ENCODE measurements at regions not wholly inside any gene's neighbourhood (a gene's known extent, or its start where the extent isn't known, plus 50 kb on each side); places are given as distances from the start of the nearest gene placed in this dataset.

- POLR2A ChIA-PET: no interaction called here
- no TSS peak for BruUV-seq (replicated peaks)
- DNase-seq (ENCODE audit: low spot score): no peak
- no peaks in the 10 kb centered on the region for H3K27me3 ChIP-seq (ENCODE audit: control insufficient read depth in 1 of 2, insufficient read depth in 2 of 2, low read length in 2 of 2)
- no peaks in the 10 kb centered on the region for H4K20me1 ChIP-seq (ENCODE audit: insufficient read depth, low read length)
- no peak for FAIRE-seq
- H3K4me1 ChIP-seq (ENCODE audit: insufficient read depth, low read length): no peaks in the 10 kb centered on the region
- ATAC-seq: no peak
- no peak overlapping the region for H3K9ac ChIP-seq (ENCODE audit: insufficient read depth, low read depth, low read length)
- no peak overlapping the region for H3K4me3 ChIP-seq (replicated peaks in 1 of 3; ENCODE audit: insufficient read depth in 1 of 3, low read depth in 2 of 3, low read length in 3 of 3)
- H3K36me3 ChIP-seq (replicated peaks in 1 of 2; ENCODE audit: control insufficient read depth in 1 of 2, insufficient read depth in 2 of 2, low read length in 2 of 2): no peaks in the 10 kb centered on the region
- no peaks in the 10 kb centered on the region for H3K9me3 ChIP-seq (ENCODE audit: low read length)
- no peak overlapping the region for H2AFZ ChIP-seq (ENCODE audit: low read length)
- TF ChIP-seq ZFP82 (CRISPR knock-in tag; IDR thresholded peaks at IDR 0.05; ENCODE audit: borderline replicate concordance) (no peak), ZBTB2 (CRISPR knock-in tag; IDR thresholded peaks at IDR 0.05; ENCODE audit: low read depth) (no peak), HNRNPH1 (optimal IDR thresholded peaks at IDR 0.05; ENCODE audit: low read depth, low read length) (no peak), DRAP1 (CRISPR knock-in tag; IDR thresholded peaks at IDR 0.05) (no peak), ZNF431 (CRISPR knock-in tag; IDR thresholded peaks at IDR 0.05; ENCODE audit: borderline replicate concordance, low read depth) (no peak), NFE2 (CRISPR knock-in tag; IDR thresholded peaks at IDR 0.05) (no peak), HMG20B (CRISPR knock-in tag; conservative IDR thresholded peaks at IDR 0.05) (no peak), ZFX (CRISPR knock-in tag; IDR thresholded peaks at IDR 0.05; ENCODE audit: low read depth) (no peak), THAP7 (CRISPR knock-in tag; IDR thresholded peaks at IDR 0.05) (no peak), HBP1 (CRISPR knock-in tag; IDR thresholded peaks at IDR 0.05; ENCODE audit: low read depth) (no peak), HMGXB4 (CRISPR knock-in tag; IDR thresholded peaks at IDR 0.05; ENCODE audit: borderline replicate concordance in 1 of 2, low read depth in 1 of 2) (no peak), ESRRA (CRISPR knock-in tag; IDR thresholded peaks at IDR 0.05; ENCODE audit: low read depth) (no peak)
- intact Hi-C loops (cut with micrococcal nuclease; ENCODE audit: unreplicated experiment) (no loop called here), in situ Hi-C loops (cut with HindIII; ENCODE audit: extremely low pct_ligation_motif_present, low pct_unique_long_range_greater_than_20kb) (no loop called here)
- H3K4me2 ChIP-seq (ENCODE audit: low read depth, low read length): no peak overlapping the region
- no peaks in the 10 kb centered on the region for H3K79me2 ChIP-seq (ENCODE audit: insufficient read depth, low read length)
- WGBS (ENCODE audit: low lambda C conversion rate): under 1% methylated on average over 4 of the region's 4 CpGs
- H3K27ac ChIP-seq (ENCODE audit: extremely low read length, insufficient read depth, low read length): no peak overlapping the region
- CTCF ChIA-PET (ENCODE audit: low intra/inter-chr PET ratio, low total read pairs): no interaction called here
Observed at GRCh38 chr2:57726294-57726693, 320.3 kb upstream of the VRK2 start.
